CD4-positive, alpha-beta T cell (primary cell): ENCODE measurements at regions not wholly inside any gene's neighbourhood (a gene's known extent, or its start where the extent isn't known, plus 50 kb on each side); places are given as distances from the start of the nearest gene placed in this dataset.
"Not testable (repeated sequence)": the region's sequence is repeated elsewhere in the genome, so short reads cannot be mapped to it uniquely, and the experiment has no call there.

Source experiments
- ATAC-seq: fragments of 200-7000 bp; cut with Tn5 transposase; one replicate; pipeline ENCODE4 v1.10.0; 2022; ENCODE audit warnings: mild to moderate bottlenecking; ENCODE audit not compliant: poor library complexity
- CTCF ChIA-PET: fragments of 350-600 bp; sonication (Branson Sonifier 250); formaldehyde crosslinking; loops from one replicate; lab custom pipeline; 2021; ENCODE audit warnings: antibody characterized with exemption, inconsistent platforms; lab: Charles Lee
- POLR2A ChIA-PET: fragments of 350-600 bp; sonication (Branson Sonifier 250); formaldehyde crosslinking; loops from one replicate; lab custom pipeline; 2021; ENCODE audit warnings: antibody characterized with exemption, inconsistent platforms; lab: Charles Lee
- DNase-seq, 14 experiments: peaks; one replicate each; pipeline ENCODE4 v3.0.0-alpha.2; 2013 to 2020; ENCODE audit warnings: mixed read lengths in 2 of 14
- H3K27ac ChIP-seq, 2 donors: one replicate each; pipeline versions ENCODE4 v1.5.1 to v1.7.0; 2013; ENCODE audit warnings: low read length in 2 of 2, low read depth in 1 of 2, mild to moderate bottlenecking in 1 of 2
- H3K27me3 ChIP-seq, 2 experiments: 1 replicate in 1 of 2; 2 replicates in 1 of 2; pipeline versions ENCODE4 v1.6.1 to v1.7.0; 2013; ENCODE audit warnings: low read length in 2 of 2, control low read depth in 1 of 2, mild to moderate bottlenecking in 1 of 2, moderate library complexity in 1 of 2; ENCODE audit not compliant: insufficient read depth in 2 of 2, control insufficient read depth in 1 of 2
- H3K36me3 ChIP-seq: one replicate; pipeline ENCODE4 v1.6.1; 2013; ENCODE audit warnings: low read length, control low read depth; ENCODE audit not compliant: insufficient read depth
- H3K4me1 ChIP-seq: one replicate; pipeline ENCODE4 v1.6.1; 2013; ENCODE audit warnings: low read length, control low read depth; ENCODE audit not compliant: insufficient read depth
- H3K4me3 ChIP-seq: one replicate; pipeline ENCODE4 v1.5.1; 2013; ENCODE audit warnings: mild to moderate bottlenecking, low read length, moderate library complexity
- H3K9me3 ChIP-seq, 2 experiments: 1 replicate in 1 of 2; 2 replicates in 1 of 2; pipeline versions ENCODE4 v1.6.1 to v1.7.0; 2013; ENCODE audit warnings: low read length in 2 of 2, mild to moderate bottlenecking in 2 of 2, control low read depth in 1 of 2, moderate library complexity in 1 of 2; ENCODE audit not compliant: control insufficient read depth in 1 of 2, insufficient read depth in 1 of 2
- H3K27ac Mint-ChIP-seq: one replicate; pipeline ENCODE4 v1.8.0; 2020; ENCODE audit warnings: mixed read lengths
- H3K27me3 Mint-ChIP-seq: one replicate; pipeline ENCODE4 v1.8.0; 2021; ENCODE audit warnings: mixed read lengths
- H3K36me3 Mint-ChIP-seq: one replicate; pipeline ENCODE4 v1.8.0; 2021; ENCODE audit warnings: low read depth, mixed read lengths
- H3K4me1 Mint-ChIP-seq: one replicate; pipeline ENCODE4 v1.8.0; 2021; ENCODE audit warnings: low read depth, mixed read lengths
- H3K4me3 Mint-ChIP-seq: one replicate; pipeline ENCODE4 v1.8.0; 2020; ENCODE audit warnings: mild to moderate bottlenecking, mixed read lengths
- H3K9me3 Mint-ChIP-seq: one replicate; pipeline ENCODE4 v1.8.0; 2020; ENCODE audit warnings: mixed read lengths
- intact Hi-C, 2 experiments: fragments of 100-400 bp; cut with DNase I in 1 of 2; cut with micrococcal nuclease in 1 of 2; formaldehyde crosslinking; loops; one replicate each; pipeline versions ENCODE4 v1.15.1 to v1.9.0; 2023 to 2025; cut with DNase I, micrococcal nuclease

DNA sequence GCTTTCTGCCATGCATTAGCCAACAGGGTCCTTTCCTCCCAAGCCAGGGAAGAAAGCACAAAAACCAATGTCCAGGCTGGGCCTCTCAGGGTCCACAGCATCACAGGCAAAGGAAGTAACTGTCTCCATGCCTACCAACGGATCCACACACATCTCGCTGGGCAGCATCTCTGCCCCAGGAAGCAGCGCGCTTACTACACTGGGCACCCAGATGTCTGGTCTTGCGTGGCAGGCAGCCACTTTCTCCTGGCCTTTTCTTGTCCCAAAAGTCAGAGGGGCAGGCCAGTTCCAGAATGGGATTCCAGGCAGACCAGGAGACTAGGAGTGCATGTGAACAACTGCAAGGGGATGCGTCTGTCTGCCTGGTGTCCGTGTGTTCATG, 153.3 kb upstream of the PLGLB2 start:
- H3K4me3 Mint-ChIP-seq, H3K4me1 ChIP-seq, H3K9me3 Mint-ChIP-seq, H3K27me3 ChIP-seq, H3K27ac Mint-ChIP-seq, ATAC-seq, H3K9me3 ChIP-seq, H3K27me3 Mint-ChIP-seq, H3K4me3 ChIP-seq, intact Hi-C loops, H3K27ac ChIP-seq, H3K36me3 ChIP-seq, H3K4me1 Mint-ChIP-seq, POLR2A ChIA-PET, H3K36me3 Mint-ChIP-seq, CTCF ChIA-PET, DNase-seq: not testable (repeated sequence)

DNA sequence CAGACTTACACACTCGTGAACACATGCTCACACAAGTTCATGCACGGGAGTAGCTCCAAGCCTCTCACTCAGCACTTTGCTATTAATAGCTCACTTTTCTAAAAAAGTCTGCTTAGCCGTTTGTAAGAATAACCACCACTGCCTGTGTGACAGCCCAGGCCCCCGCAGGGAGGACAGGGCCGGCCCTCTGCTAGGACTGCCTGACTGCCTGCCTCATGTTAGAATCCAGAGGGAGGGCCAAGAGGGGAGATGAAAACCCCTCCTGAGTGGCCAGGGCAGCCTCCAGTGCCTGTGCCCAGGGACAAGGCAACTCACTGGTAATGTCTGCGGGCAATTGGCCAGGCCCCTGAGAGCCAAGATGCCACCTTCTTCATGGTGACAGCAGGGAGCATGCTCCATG, 152.9 kb upstream of the PLGLB2 start:
- H3K36me3 ChIP-seq, DNase-seq, intact Hi-C loops, H3K9me3 Mint-ChIP-seq, H3K4me3 ChIP-seq, H3K36me3 Mint-ChIP-seq, H3K27me3 Mint-ChIP-seq, H3K27ac ChIP-seq, H3K4me3 Mint-ChIP-seq, H3K27me3 ChIP-seq, POLR2A ChIA-PET, ATAC-seq, H3K4me1 Mint-ChIP-seq, H3K27ac Mint-ChIP-seq, CTCF ChIA-PET, H3K4me1 ChIP-seq, H3K9me3 ChIP-seq: not testable (repeated sequence)

DNA sequence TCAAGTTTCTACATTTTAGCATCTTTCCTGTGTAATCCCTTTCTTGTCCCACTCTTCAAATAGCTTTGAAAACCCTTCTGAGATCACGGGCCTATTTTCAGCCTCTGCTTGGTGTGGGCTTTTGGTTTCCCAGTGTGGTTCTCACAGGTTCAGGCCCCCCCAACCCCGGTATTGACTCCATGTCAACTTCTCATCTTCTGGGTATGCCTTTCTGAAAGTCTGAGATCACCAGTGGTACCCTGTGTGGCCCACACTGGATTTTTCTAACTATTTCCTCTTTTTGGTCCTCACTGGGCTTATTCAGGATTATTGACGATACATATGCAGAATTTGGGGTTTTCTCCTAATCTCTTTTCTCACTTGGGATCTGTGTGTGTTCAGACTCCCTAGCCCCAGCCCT, 146.9 kb upstream of the PLGLB2 start:
- H3K4me1 Mint-ChIP-seq, H3K27ac ChIP-seq, ATAC-seq, H3K36me3 ChIP-seq, H3K4me3 Mint-ChIP-seq, H3K27me3 Mint-ChIP-seq, DNase-seq, H3K9me3 ChIP-seq, H3K27ac Mint-ChIP-seq, H3K4me3 ChIP-seq, H3K9me3 Mint-ChIP-seq, intact Hi-C loops, H3K36me3 Mint-ChIP-seq, POLR2A ChIA-PET, CTCF ChIA-PET, H3K4me1 ChIP-seq, H3K27me3 ChIP-seq: not testable (repeated sequence)

DNA sequence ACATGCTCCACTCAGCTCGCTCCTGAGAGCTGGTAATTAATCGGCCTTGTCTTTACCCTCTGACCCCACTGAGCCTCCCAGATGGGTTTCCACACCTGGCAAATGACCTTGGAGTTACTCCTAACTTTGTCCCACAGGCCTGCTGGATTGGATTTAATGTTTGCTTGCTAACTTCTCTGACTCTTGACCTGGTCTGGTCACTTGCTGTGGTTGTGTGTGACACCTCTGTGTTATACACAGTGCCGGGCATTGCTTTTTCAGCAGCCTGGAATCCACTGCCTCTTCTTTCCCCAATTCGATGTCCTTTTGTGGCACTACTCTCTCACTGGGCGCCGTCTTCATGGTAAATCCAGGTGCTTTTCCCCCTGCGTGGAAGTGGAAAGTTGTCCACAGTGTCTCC, 145.8 kb upstream of the PLGLB2 start:
- DNase-seq, ATAC-seq, H3K4me1 ChIP-seq, H3K27ac Mint-ChIP-seq, H3K9me3 ChIP-seq, H3K27me3 Mint-ChIP-seq, H3K36me3 ChIP-seq, H3K9me3 Mint-ChIP-seq, POLR2A ChIA-PET, H3K4me1 Mint-ChIP-seq, H3K27ac ChIP-seq, H3K4me3 Mint-ChIP-seq, CTCF ChIA-PET, H3K4me3 ChIP-seq, H3K27me3 ChIP-seq, intact Hi-C loops, H3K36me3 Mint-ChIP-seq: not testable (repeated sequence)

DNA sequence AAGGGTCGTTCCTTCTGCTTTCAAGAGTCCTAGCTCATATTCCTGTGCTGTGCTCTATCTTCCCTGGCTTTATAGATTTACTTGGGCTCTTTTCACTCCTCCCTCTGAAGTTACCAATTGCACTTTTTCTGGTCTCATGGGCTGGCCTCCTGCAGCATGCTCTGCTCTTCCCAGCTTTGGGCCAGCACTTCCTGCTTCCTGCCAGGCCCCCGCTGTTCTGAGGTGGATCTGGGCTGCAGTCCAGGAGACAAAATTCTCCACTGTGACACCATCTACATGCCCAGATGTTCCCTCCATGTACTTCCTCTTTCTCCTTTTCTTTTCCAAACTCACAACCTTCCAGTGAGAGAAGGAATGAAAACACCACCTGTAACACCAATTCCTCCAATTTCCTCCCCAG, 145.2 kb upstream of the PLGLB2 start:
- H3K4me3 ChIP-seq, intact Hi-C loops, ATAC-seq, H3K27ac Mint-ChIP-seq, H3K4me1 Mint-ChIP-seq, H3K36me3 Mint-ChIP-seq, H3K9me3 ChIP-seq, H3K9me3 Mint-ChIP-seq, H3K4me1 ChIP-seq, H3K27ac ChIP-seq, H3K27me3 ChIP-seq, CTCF ChIA-PET, POLR2A ChIA-PET, H3K4me3 Mint-ChIP-seq, H3K27me3 Mint-ChIP-seq, DNase-seq, H3K36me3 ChIP-seq: not testable (repeated sequence)

DNA sequence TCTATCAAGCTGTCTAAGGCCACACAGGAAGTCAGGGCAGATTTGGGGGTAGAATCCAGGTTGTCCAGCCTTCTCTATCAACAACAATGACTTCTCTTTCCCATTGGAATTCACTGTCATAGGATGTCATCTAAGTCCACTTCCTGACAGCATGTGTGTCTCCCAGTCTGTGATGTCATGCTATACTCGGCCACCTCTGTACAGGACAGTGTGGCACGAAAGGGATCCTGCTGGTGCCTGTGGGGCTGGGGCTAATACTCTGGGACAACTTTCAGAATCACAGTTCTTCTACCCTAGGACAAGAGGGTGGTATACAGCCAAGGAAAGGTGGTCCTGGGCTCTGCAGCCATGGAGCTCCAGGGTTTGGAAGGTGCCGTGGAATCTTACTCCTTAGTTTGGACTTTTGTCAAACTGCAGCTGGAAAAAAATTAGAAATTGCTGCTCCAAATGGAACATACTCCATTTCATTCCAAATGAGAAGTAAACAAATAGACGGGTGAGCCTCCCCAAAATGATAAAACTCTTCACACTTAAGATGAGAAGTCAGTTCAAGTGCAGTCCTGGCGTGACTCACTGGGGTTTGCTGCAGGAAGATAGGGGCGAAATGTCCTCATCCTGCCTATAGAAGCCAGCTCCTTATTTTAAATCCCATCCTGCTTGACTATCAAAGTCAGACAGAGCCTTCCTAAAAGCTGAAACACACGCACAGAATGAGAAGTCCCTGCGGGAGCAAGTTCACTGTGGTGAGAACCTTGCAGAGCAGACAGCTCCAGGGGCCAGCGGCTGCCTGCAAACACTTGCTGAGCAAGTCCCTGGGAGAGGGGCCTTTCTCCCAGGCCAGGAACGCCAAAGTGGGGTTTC, 144.2 kb upstream of the PLGLB2 start:
- POLR2A ChIA-PET, DNase-seq, H3K4me1 ChIP-seq, H3K4me3 Mint-ChIP-seq, H3K4me3 ChIP-seq, H3K4me1 Mint-ChIP-seq, CTCF ChIA-PET, H3K36me3 ChIP-seq, H3K27ac ChIP-seq, H3K9me3 ChIP-seq, H3K27me3 ChIP-seq, ATAC-seq, H3K9me3 Mint-ChIP-seq, H3K36me3 Mint-ChIP-seq, H3K27ac Mint-ChIP-seq, intact Hi-C loops, H3K27me3 Mint-ChIP-seq: not testable (repeated sequence)

DNA sequence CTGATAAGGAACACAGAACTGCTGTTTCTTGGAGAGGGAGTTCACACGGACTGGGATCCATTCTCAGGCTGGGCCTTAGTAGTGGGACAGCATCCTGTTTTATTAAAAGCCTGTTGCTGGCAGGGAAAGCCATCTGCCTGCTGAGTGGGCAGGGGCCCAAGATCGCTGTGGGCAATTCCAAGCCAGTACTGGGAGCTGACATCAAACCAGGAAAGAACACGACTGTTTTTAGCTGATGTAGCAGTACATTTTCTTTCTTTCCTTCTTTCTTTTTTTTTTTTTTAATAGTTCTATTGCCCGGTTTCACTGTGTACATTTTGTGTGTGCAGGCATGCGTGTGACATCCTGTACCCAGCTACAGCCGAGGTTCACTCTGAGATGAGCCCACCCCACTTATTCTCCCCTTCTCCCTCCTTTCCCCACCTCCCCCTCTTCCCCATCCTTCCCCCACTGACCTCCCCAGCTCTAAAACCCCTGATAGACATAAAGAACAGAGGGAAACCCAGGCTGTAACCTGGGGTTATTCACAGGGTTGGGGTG, 143.5 kb upstream of the PLGLB2 start:
- H3K4me3 Mint-ChIP-seq, H3K4me1 ChIP-seq, H3K27me3 Mint-ChIP-seq, DNase-seq, intact Hi-C loops, H3K4me3 ChIP-seq, H3K27me3 ChIP-seq, H3K9me3 ChIP-seq, H3K36me3 Mint-ChIP-seq, POLR2A ChIA-PET, H3K9me3 Mint-ChIP-seq, H3K36me3 ChIP-seq, CTCF ChIA-PET, H3K4me1 Mint-ChIP-seq, H3K27ac Mint-ChIP-seq, ATAC-seq, H3K27ac ChIP-seq: not testable (repeated sequence)
